T-helper 1 cell treated with Interleukin-12 subunit alpha and Interleukin-12 subunit beta and Interleukin-4 antibody, amounts not matched to agents 30 ng/mL and 1 ng/mL, for 36 hours (primary cell): ENCODE measurements at regions not wholly inside any gene's neighbourhood (a gene's known extent, or its start where the extent isn't known, plus 50 kb on each side); places are given as distances from the start of the nearest gene placed in this dataset.

ENCODE experiments used
- intact Hi-C: fragments of 100-400 bp; cut with micrococcal nuclease; formaldehyde crosslinking; loops from one replicate; pipeline ENCODE4 v1.15.1; 2024

DNA sequence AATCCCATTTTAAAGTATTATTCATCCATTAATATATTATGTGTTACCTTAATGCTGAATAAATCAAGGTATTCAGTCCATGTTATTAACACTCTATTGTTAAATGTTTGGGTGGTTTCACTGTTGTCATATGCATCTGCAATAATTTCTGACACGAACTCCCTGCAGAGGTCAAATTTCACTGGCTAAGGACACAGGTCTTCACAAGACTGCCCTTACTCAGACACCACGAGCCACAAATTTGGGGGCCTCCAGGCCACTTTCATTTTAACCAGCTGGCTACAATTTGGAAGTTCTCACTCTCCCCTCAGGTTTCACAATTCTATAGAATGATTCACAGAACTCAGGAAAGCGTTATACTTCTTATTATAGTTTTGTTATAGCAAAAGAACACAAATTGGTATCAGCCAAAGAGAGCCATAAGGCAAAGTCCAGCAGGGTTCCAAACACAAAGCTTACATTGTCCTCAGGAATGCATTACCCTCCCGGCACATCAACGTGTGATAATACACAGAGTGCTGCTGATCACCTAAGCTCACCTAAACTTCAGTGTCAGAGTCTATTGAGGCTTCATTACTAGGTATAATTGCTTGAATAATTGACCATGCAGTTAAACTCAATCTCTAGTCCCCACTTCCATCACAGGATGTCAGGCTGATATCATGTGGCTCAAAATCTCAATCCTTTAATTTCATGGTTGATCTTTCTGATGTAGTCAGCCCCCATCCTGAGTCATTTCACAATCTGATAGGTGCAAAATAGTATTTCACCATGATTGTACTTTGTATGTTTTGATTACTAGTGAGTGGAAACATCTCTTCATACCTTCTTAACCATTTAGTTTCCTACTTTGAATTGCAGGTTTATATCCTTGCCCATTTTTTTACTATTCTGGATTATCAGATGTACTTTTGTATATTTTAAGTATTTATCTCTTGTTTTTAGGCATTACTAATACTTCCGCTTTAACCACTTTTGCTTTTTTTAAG lies 441.4 kb upstream of the AGTR1 start:
- intact Hi-C loops, result no loop called here

DNA sequence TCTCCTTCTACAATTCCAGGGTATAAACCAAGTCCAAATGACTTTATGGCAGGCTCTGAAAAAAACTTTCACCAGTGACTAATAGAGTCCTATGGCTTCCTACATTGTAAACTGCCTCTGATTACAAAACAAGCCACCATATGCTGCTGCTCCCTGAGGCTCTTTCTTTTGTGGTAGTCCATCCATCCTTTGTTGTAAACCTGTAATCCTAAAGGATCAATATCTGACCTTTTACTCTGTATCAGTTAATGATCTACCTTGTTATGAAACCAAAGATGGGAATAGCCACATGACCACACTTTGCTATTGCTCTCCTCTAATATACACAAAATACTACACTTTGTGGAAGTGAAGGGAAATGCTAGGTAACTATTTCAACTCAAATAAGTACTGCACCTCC lies 434.7 kb upstream of the AGTR1 start:
- intact Hi-C loops, result no loop called here

DNA sequence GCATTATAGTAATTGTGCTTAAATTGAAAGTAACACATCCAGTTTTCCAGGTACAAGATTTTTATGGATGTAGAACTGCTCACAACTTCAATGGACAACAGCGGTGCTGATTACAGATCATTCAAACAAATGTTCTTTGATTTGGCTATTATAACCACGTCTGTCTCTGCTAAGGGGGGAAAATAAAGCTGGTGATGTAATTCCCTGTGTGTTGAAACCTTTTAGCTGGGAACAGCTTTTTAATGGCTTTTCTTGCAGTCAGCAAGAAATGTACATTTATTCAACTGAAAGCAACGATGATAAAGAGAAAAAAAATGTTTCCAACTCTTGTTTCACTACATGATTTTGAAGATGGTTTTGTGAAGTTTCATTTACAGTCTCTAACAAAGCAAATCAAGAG lies 431.9 kb upstream of the AGTR1 start:
- intact Hi-C loops, result no loop called here

DNA sequence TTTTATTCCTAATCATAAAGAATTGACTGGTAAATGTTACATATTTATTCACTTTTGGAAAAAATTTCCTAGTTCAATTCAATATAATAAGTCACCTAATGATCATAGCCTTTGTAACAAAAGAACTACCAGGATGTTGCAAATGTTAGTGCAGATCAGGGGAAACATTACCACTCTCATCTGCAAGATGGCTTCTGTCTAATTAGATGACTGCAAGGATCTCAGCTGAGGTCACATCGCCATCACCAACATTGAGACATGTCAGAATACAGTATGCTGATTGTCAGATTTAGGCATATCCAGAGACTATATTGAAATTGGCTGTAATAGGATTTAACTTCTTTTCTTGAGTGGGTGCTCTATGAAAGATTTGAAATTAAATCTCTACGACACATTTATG lies 431.4 kb upstream of the AGTR1 start:
- intact Hi-C loops, result no loop called here

DNA sequence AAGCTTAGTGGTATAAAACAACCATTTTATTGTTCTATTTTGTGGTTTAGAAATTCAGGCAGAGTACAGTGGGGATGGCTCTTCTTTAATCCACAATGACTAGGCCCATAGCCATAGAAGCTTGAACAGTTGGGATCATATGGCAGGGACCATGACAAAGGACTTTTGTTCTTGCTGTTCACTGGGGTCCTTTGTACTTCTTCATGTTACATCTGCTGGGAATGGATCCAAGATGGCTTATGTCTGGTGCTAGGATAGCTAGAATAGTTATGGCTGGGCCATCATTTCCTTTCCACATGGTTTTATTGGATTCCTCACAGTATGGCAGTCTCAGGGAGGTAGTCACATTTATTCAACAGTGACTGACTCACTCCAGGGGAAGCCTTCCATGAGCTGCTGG lies 427.9 kb upstream of the AGTR1 start:
- intact Hi-C loops, result no loop called here

DNA sequence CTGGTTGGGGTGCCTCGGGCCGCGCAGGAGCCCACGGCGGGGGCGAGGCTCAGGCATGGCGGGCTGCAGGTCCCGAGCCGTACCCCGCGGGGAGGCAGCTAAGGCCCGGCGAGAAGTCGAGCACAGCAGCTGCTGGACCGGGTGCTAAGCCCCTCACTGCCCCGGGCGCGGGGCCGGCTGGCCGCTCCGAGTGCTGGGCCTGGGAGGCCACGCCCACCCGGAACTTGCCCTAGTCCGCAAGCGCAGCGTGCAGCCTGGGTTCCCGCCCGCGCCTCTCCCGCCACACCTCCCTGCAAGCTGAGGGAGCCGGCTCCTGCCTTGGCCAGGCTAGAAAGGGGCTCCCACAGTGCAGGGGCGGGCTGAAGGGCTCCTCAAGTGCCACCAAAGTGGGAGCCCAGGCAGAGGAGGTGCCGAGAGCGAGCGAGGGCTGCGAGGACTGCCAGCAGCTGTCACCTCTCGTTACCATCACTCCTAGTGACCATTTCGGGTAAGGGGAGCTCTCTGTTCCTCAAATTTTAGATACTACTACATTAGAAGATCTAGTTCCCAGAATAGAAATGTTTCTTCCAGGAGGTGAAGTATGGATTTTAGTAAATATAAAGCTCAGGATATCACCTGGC lies 417.0 kb upstream of the AGTR1 start:
- intact Hi-C loops, result no loop called here

DNA sequence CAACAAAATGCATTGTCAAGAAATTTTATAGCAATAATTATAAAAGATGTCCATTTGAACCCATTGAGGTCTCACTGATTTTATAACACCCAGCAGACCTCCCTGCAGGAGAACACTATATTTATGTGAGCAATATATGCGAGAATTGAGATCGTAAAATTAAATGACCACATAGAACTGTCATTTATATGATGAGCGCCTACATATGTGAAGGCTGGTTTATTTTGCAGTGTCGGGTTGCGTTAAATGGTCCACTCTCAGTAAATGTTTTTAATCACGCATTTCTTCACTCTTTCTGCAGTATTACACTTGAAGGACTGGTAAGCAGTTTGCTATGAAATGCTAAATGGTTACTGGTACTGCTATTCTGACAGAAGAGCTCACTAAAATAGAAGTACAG lies 408.5 kb upstream of the AGTR1 start:
- intact Hi-C loops, result no loop called here

DNA sequence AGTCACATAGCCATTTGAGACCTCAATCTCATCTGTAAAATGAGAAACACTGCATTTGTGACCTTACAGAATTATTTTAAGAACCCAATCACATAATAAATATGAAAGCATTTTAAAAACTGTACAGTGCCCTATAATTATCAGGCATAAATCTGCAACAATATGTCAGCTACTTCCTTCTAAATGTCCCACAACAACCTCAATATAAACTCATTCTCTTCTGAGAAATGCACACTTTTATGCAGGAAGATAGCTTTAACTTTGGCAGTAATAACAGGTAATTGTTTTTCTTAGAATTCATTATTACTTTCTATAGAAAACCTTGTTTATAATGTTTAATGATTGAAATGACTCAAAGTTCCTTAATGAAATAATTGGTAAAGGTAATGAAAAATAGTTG lies 400.7 kb upstream of the AGTR1 start:
- intact Hi-C loops, result no loop called here

DNA sequence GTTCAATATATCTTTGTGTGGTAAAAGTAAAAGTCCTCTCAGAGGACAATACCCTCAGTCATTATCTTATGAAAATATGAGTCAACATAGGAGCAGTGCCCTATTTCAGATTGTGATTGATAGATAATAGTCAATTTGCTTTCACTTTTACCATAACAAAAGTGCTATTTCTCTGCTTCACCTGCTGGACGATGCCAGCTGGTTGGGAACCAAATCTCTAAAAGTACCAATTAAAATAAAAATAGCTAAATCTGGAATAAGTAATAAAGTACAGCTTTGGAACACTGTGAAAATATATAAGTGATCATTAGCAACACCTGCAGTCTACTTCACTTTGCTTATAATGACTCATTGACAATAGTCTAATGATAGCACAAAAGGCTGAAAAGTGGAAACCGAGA lies 390.3 kb upstream of the AGTR1 start:
- intact Hi-C loops, result no loop called here

DNA sequence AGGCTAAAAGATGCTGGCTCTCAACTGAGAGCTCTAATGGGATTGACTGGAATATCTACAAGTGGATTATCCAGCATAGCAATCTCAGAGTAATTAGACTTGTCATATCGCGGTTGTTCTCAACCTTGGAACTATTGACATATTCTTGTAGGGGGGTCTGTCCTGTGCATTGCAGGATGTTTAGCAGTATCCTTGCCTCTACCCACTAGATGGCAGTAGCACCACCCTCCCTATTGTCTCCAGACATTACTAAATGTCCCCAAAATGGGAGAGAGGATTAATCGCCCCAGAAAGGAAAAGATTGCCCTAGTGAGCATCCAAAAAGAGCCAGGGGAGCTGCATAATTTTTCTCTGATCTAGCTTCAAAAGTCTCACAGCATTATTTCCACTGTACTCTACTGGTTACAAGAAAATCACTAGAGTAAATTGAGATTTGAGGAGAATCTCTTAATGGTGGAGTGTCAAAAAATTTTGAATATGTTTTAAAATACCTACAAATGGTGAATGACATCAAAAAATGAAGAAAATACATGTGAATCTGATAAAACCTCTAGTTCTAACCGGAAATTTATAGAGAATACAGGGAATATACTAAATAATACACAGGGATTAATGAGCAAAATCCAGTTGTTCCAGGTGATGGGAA lies 388.2 kb upstream of the AGTR1 start:
- intact Hi-C loops, result loop anchor here (1.0 kb wide), 2 partner anchors 634 to 638 kb away; no protein-coding TSS in a partner anchor

DNA sequence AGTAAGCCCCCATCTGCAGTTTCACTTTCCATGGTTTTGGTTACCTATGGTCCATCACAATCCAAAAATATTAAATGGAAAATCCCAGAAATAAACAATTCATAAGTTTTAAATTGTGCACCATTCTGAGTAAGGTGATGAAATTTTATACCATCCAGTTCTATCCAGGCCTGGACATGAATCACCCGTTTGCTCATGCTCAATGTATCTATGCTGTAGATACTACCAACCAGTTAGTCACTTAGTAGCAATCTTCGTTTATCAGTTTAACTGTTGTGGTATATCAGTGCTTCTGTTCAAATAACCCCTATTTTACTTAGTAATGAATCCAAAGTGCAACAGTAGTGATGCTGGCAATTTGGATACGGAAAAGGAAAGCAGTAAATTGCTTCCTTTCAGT lies 381.9 kb upstream of the AGTR1 start:
- intact Hi-C loops, result no loop called here

DNA sequence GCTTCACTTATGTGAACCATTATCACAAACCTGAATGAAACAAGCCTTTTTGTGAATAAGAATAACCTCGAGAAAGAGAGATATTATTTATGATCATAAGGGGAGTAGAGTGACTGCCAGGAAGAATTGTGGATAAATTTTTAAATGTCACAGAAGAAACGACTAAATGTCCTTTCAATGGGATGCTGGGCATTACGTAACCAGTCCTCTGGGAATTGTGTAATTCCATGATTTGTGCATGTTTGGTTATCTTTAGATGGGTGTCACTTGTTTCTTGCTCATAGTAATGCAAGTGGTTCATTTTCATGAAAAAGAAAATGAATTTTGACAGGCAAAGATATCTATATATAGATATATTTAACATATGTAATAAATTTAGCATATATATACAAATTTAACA lies 379.5 kb upstream of the AGTR1 start:
- intact Hi-C loops, result no loop called here

DNA sequence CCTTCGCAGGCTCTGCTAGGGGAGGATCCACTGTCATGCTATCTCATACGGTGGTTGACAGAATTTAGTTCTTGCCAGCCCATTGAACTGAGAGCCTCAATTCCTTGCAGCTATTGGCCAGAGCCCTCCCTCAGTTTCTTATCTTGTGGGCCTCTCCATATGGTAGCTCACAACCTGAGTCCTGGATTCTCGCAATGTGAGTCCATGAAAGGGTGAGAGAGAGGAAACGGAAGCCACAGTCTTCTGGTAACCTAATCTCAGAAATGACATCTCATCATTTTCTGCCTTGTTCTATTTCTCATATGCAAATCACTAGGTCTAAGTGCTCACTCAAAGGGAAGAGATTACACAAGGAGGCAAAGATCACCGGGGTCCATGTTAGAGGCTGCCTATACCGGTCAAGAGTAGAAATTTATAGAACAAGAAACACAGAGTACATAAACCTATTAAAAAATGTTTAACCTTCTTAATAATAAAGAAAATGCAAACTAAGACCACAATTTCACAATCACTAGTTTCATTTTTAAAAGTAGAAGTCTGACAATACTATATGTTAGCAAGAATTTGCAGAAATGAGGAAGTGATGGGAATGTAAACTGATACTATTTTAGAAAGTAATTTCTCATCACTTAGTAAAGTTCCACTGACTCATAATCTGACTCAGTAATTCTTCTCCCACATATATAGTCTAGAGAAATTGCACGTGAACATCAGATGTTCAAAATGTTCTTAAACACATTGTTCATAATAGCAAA lies 378.4 kb upstream of the AGTR1 start:
- intact Hi-C loops, result no loop called here

DNA sequence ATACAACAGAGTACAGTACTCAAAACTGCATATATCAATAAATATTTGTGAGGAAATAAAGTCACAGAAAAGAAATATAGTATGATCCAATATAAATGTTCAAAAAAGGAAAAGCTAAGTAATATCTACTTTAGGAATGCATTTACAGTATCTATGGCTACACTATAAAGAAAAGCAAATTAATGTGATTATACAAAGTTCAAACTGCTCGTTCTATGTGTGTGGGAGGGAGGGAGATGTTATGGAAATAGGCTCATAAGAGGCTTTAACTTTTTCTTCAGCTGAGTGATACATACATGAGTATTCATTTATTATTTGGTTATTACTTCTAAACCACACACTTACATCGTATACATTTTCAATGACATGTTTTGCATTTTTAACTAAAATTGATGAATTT lies 377.7 kb upstream of the AGTR1 start:
- intact Hi-C loops, result no loop called here

DNA sequence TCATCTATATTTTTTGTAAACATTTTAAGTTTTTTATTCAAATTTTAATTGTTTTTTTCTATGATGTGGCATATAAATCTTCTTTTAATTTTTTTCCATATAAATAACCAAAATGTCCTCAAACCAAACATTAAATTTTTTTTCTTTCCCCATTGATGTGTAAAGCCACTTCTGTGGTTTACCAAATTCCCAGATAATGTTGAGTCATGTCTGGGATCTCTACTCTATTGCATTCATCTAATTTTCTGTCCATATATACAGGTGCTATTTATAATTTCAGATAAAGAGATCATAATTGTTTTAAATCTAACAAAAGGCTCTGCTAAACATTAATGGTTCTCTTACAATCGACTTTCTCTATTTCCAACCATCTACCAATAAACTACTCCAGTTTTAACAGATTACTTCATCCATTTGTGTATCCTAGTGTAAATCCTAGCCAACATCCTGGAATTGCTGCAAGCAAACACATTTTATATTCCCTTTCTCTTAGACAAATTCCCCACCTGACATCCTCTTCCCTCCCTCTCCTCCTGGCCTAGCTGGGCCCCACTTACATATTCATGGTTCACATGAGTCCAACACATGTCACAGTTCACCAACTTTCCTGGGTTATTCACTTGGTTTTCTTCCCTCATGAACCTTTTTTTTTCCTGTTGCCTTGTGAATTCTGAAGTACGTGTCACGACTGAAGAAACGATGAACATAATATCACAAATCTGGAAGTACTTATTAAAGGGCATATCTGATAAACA lies 368.0 kb upstream of the AGTR1 start:
- intact Hi-C loops, result no loop called here

DNA sequence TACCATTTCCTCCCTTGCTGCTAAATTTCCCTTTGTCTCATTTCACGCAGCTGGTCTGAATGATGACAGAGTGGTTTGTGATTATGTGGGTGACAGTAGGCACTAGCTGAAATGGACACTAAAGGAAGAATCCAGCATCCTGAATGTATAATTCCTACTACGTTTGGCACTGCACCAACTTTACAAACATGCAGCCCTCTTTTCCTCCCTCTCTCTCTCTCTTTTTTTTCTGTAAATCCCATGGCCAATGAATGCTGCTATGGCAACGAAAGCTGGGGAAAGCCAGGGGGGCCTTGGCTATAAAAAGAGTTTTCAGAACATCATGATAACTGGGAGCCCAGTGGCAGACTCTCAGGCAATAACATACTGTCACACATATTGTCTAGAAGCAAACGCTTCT lies 367.2 kb upstream of the AGTR1 start:
- intact Hi-C loops, result no loop called here

DNA sequence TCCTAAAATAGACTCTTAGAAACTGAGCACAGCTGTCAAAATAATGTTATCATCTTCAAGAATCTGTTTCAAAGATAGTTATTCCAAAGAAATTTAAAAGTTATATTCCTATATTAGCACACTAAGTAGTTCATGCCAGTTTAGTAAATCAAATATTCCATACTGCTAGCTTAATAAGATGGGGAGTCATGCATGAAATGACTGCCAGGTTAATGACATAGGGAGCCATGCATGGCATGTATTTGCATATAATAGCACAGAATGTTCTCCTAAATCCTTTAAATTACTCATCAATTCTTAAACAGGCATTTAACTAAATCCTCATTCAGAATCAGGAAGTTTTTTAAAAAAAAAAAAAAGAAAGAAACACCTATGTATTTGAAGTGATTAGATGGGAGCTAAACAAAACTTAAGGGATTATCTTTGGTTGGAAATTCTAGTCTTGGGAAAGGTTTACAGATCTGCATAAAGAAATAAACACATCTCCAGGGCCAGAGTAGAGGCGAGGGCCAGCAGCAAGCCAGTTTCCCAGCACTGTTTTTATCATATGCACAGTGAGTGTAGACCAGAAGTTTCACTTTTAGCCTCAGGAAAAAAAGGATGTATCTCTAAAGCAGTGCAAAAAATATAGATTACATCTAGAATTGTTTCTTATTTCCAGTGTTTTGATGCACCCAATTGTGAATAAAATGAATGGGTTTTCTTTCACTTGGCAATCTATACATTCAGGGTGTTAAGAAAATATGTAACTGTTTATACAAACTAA lies 366.4 kb upstream of the AGTR1 start:
- intact Hi-C loops, result no loop called here

DNA sequence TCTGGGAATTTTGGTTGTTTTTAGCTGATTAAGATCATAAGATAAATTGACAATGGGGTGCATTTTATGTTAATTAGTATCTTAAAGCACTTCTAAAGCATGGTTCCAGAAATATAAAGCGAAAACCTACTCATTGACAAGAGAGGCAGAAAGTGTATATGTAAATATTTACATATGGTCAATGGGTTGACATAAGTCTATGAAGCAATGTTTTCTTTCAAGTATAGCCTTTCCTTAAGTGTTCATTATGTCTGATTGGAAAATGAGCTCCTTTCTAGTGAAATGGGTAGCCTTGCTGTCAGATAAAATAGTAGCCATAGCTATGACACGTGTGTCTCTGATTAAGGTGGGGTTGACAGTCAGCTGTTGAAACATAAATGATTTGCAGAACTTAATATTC lies 365.2 kb upstream of the AGTR1 start:
- intact Hi-C loops, result no loop called here

DNA sequence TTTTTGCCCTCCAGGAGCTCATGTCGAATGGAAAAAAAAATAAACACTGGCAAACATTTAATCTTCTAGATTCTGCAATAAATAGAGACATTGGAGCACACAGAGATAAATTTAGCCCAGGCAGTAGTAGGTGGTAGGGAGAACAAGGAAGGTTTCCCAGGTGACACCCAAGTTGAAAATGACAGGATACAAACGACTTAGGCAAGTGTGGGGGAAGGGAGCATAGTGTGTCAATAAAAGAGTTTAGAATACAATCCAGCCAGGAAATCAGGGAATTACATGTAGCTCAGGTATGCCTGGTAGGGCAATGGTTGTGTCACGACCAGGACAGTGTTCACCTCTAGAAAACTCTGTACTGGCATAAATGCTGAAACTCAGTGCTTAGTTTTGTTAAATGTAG lies 364.6 kb upstream of the AGTR1 start:
- intact Hi-C loops, result no loop called here

DNA sequence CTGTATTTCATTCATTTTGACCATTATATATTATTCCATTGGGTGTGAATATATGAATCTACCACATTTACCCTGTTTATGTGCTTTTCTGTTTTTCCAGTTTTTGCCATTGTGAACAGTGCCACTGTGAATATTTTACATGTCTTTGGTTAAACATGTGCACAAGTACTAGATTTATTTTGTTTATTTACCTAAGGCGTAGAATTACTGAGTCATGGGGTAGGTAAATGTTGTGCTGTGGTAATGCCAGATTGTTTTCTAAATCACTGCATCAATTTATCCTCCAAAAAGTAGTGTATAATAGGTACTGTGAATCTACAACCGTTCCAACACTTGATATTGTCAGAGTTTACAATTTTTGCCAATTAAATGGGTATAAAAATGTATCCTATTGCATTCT lies 362.1 kb upstream of the AGTR1 start:
- intact Hi-C loops, result no loop called here
